GF-D8 (cell line): ENCODE measurements at regions not wholly inside any gene's neighbourhood (a gene's known extent, or its start where the extent isn't known, plus 50 kb on each side); places are given as distances from the start of the nearest gene placed in this dataset.

Experiments
- DNase-seq: peaks from one replicate; lab custom pipeline; 2025; lab: John Stamatoyannopoulos, UW

DNA sequence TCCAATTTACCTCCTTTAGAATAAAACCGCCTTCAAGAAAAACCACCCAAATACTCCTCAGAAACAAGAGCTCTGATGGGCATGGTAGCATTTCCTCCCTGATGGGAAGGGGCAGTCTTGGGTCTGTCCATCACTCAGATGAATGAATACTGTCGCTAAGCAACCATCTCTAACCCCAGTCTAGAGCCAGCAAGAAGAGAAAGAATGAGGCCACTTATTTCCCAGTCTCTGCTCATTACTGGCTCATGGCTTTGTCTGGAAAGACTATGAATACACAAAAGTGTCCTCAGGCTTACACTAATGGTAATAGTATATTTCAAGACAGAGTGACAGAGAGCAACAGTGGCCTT lies 51.0 kb upstream of the F3 start:
- no peak for DNase-seq

DNA sequence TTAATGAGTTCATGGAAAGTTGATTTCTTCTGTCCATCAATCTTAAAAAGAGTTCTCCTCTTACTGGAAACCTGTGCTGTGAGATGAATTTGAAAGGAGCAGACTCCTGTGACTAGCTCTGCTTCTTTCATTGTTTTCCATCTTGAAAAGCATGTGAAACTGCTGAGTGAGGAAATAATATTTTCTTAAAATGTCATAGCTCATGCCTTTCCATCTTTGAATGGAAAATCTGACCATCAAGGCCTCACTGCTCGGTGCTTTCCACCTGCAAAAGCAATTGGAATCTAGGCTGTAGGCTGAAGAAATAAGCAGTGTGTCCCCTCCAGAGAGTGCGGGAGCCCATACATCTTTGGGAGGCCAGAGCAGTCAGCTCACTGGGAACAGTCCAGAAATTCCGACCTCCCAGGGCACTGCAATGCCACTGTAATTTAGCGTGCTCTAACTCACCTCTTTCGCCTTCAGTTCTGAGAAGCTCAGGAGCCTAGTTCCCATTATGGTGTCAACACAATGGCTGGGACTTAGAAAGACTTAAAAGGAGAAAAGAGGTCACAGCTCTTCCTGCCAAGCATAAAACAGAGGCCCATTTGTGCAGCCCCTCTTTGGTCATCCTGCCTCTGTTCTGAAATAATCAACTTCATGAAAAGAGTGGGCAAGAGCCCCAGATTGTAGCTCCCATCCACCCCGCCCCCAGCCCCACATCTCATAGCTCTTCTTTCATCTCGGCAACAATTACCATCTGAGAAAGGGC lies 50.4 kb upstream of the F3 start:
- no peak for DNase-seq
